ENCODE measurements at regions not wholly inside any gene's neighbourhood (a gene's known extent, or its start where the extent isn't known, plus 50 kb on each side); places are given as distances from the start of the nearest gene placed in this dataset.

DNA sequence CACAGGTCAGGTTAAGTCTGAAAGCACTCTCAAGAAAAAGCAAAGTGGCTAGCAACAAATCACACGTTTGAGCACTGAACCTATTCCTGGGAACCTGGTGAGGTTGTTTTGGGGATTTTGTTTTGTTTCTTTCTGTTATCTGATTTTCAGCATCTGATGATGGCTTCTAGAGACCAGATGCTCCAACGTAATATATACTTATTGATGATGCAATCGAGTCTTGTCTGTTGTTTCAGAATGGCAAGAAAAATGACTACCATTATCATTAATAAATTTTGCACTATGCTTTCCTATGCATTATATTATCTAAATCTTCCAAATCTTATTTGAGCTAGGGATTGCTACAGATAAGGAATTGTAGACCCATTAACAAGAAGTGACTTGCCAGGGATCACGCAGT is 312.3 kb upstream of the FAT3 start:
- H3K27ac ChIP-seq (ENCODE audit: low read length), result no peak overlapping the region
- no peaks in the 10 kb centered on the region for H3K4me1 Mint-ChIP-seq
- ChIA-PET CTCF (no interaction called here), POLR2A (no interaction called here)
- H3K27me3 Mint-ChIP-seq, result no peaks in the 10 kb centered on the region
- ATAC-seq (replicated peaks in 1 of 4), result no peak
- no CpG with 5 or more reads among the region's 4 CpGs for WGBS (ENCODE audit: insufficient coverage)
- H3K4me3 ChIP-seq (ENCODE audit: control insufficient read depth in 1 of 2, extremely low read depth in 1 of 2, low read length in 1 of 2), result no peak overlapping the region
- no peak overlapping the region for H3K27ac Mint-ChIP-seq
- H3K4me3 Mint-ChIP-seq, result no peak overlapping the region
- no peaks in the 10 kb centered on the region for H3K36me3 ChIP-seq (ENCODE audit: control insufficient read depth in 2 of 2, extremely low read depth in 1 of 2, insufficient read depth in 1 of 2, low read length in 1 of 2)
- no peaks in the 10 kb centered on the region for H3K9me3 ChIP-seq
- peaks cover 10 to 13% (median 13%) of the 10 kb centered on the region in 3 donors for H3K9me3 Mint-ChIP-seq
- no peaks in the 10 kb centered on the region for H3K36me3 Mint-ChIP-seq
- DNase-seq, result no peak
- no peaks in the 10 kb centered on the region for H3K27me3 ChIP-seq (replicated peaks in 1 of 2; ENCODE audit: control insufficient read depth in 2 of 2, extremely low read depth in 1 of 2, insufficient read depth in 2 of 2, low read length in 1 of 2)
- H3K4me1 ChIP-seq (ENCODE audit: control insufficient read depth in 1 of 2, extremely low read depth in 1 of 2, insufficient read depth in 2 of 2, low read length in 2 of 2), result no peaks in the 10 kb centered on the region

DNA sequence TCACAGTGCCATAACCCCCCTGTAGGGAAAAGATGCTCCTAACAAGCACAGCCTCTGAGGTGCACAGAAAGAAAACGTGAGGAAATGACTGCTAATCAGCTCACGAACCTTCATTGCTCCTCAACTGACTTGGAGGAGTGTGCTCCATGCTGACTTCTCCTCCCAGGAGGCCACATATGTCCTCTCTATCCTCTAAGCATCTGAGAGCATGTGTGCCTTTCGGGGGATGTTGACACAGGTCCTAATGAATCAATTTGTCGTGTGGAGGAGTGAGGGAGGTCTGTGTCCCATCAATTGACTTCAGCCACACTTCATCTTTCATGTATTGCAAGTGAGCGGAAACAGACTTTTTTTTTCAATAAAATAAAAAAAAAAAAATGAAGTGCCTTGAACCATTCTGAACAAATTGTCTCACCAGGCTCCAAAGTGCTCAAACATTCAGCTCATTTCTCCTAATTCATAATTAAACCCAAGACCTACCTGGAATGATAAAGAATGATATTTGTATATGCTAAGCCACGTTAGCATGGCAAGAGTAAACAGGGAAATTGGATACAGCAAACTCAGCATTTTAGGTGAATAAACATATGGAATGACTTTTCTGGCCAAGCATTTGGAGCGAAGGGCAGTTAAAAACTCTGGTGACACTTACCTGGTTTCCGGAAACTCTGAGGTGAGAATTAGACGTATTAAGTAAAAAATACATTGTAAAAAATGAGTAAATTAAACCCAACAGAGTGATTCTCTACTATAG is 317.6 kb upstream of the FAT3 start:
- Histone ChIP-seq H3K27ac (ENCODE audit: low read length) (no peak overlapping the region), H3K4me1 (ENCODE audit: control insufficient read depth in 1 of 2, extremely low read depth in 1 of 2, insufficient read depth in 2 of 2, low read length in 2 of 2) (no peaks in the 10 kb centered on the region), H3K36me3 (ENCODE audit: control insufficient read depth in 2 of 2, extremely low read depth in 1 of 2, insufficient read depth in 1 of 2, low read length in 1 of 2) (no peaks in the 10 kb centered on the region), H3K27me3 (replicated peaks in 1 of 2; ENCODE audit: control insufficient read depth in 2 of 2, extremely low read depth in 1 of 2, insufficient read depth in 2 of 2, low read length in 1 of 2) (no peaks in the 10 kb centered on the region), H3K9me3 (no peaks in the 10 kb centered on the region), H3K4me3 (ENCODE audit: control insufficient read depth in 1 of 2, extremely low read depth in 1 of 2, low read length in 1 of 2) (no peak overlapping the region)
- H3K36me3 Mint-ChIP-seq, result no peaks in the 10 kb centered on the region
- H3K9me3 Mint-ChIP-seq, result peaks cover 4 to 10% (median 6%) of the 10 kb centered on the region in 3 donors
- no peaks in the 10 kb centered on the region for H3K4me1 Mint-ChIP-seq
- ChIA-PET POLR2A (no interaction called here), CTCF (interaction anchor here in 1 of 2 donors (0.5 kb wide), 1 partner anchor 52 kb away, joined by 3 read pairs; no protein-coding TSS in a partner anchor)
- 20% methylated on average over 2 of the region's 9 CpGs for WGBS (ENCODE audit: insufficient coverage)
- H3K4me3 Mint-ChIP-seq, result no peak overlapping the region
- DNase-seq (no peak), ATAC-seq (replicated peaks in 1 of 4) (no peak)
- H3K27me3 Mint-ChIP-seq, result no peaks in the 10 kb centered on the region
- no peak overlapping the region for H3K27ac Mint-ChIP-seq

DNA sequence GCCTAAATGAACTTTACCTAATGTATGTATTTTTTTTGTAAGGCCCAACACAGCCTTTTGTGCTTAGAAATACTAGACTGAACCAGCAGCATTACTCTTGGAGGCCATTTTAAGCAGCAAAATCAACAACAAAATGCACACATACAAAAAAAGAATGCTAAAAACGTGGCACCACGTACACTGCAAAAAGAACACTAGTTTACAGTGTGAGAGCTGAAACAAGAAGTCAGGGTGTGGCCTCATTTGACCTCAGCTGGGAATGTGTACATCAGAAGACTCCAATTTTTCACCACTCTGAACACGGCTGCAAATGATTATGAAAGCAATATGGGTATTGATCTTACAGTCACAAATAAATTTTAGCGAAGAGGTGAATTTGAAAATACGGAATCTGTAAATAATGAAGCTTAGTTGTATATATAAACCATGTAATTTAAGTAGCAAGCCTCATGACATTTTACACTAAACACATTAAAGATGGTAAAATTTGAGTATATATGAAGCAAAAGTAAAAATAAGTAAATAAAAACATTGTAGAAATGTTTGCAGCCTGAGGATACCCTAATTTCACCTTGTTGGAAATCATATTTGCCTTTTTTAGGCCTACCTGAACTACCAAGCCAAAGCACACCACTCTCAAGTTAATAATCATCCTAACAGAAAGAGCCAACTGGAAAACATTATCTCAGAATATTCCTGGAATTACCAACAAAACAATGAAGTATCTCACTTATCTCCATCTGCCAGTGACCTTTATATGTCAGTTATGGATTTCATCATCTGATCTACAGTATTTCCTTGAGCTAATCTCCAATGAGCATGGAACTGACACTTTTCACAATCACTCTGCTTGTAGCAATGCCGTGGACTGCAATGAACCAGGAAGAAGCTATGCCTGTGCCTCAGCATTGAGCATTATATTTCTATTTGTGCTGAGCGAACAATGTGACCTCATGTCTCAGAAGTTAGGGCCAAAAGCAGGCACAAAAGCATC is 319.5 kb upstream of the FAT3 start:
- CTCF ChIA-PET, result no interaction called here
- no peaks in the 10 kb centered on the region for H3K4me1 Mint-ChIP-seq

DNA sequence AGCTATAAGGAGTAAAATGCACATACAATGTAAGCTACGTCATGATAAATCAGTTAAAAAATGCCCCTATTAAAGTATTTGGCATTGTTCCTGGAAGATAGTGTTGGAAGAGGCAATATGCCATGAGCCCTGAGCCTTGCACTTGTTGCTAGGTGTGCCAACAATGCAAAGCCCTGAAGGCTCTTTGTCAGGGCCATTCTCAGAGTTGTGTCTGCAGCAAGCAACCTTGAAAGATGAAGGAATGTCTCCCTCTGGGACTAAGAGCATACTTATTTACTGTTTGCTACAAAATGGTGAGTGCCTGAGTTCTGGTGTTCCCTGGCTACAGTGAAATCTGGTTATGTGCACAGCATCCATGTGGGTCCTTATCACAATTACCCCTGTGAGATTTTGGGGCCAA is 322.3 kb upstream of the FAT3 start:
- ChIA-PET CTCF (interaction anchor here in 1 of 2 donors (0.6 kb wide), 1 partner anchor 332 kb away, joined by 4 read pairs; no protein-coding TSS in a partner anchor), POLR2A (no interaction called here)
- no peaks in the 10 kb centered on the region for H3K4me1 ChIP-seq (ENCODE audit: control insufficient read depth in 1 of 2, extremely low read depth in 1 of 2, insufficient read depth in 2 of 2, low read length in 2 of 2)
- H3K4me1 Mint-ChIP-seq, result no peaks in the 10 kb centered on the region
- no peak for DNase-seq
- no peaks in the 10 kb centered on the region for H3K27me3 Mint-ChIP-seq
- no peaks in the 10 kb centered on the region for H3K36me3 Mint-ChIP-seq
- H3K9me3 ChIP-seq, result no peaks in the 10 kb centered on the region
- peaks cover 3 to 12% (median 4%) of the 10 kb centered on the region in 3 donors for H3K9me3 Mint-ChIP-seq
- H3K27ac Mint-ChIP-seq, result no peak overlapping the region
- no peaks in the 10 kb centered on the region for H3K36me3 ChIP-seq (ENCODE audit: control insufficient read depth in 2 of 2, extremely low read depth in 1 of 2, insufficient read depth in 1 of 2, low read length in 1 of 2)
- no peak for ATAC-seq (replicated peaks in 1 of 4)
- H3K4me3 Mint-ChIP-seq, result no peak overlapping the region
- no peak overlapping the region for H3K4me3 ChIP-seq (ENCODE audit: control insufficient read depth in 1 of 2, extremely low read depth in 1 of 2, low read length in 1 of 2)
- no peak overlapping the region for H3K27ac ChIP-seq (ENCODE audit: low read length)
- H3K27me3 ChIP-seq (replicated peaks in 1 of 2; ENCODE audit: control insufficient read depth in 2 of 2, extremely low read depth in 1 of 2, insufficient read depth in 2 of 2, low read length in 1 of 2), result no peaks in the 10 kb centered on the region
- no CpG with 5 or more reads among the region's 1 CpG for WGBS (ENCODE audit: insufficient coverage)

More for the DNA sequence above, 319.5 kb upstream of the FAT3 start:
- ATAC-seq (replicated peaks in 1 of 4) (no peak), DNase-seq (no peak)
- Histone ChIP-seq H3K27me3 (replicated peaks in 1 of 2; ENCODE audit: control insufficient read depth in 2 of 2, extremely low read depth in 1 of 2, insufficient read depth in 2 of 2, low read length in 1 of 2) (no peaks in the 10 kb centered on the region), H3K4me3 (ENCODE audit: control insufficient read depth in 1 of 2, extremely low read depth in 1 of 2, low read length in 1 of 2) (no peak overlapping the region), H3K27ac (ENCODE audit: low read length) (no peak overlapping the region), H3K36me3 (ENCODE audit: control insufficient read depth in 2 of 2, extremely low read depth in 1 of 2, insufficient read depth in 1 of 2, low read length in 1 of 2) (no peaks in the 10 kb centered on the region), H3K4me1 (ENCODE audit: control insufficient read depth in 1 of 2, extremely low read depth in 1 of 2, insufficient read depth in 2 of 2, low read length in 2 of 2) (no peaks in the 10 kb centered on the region), H3K9me3 (no peaks in the 10 kb centered on the region)
- POLR2A ChIA-PET, result no interaction called here
- Mint-ChIP-seq H3K27me3 (no peaks in the 10 kb centered on the region), H3K27ac (no peak overlapping the region), H3K4me3 (no peak overlapping the region), H3K36me3 (no peaks in the 10 kb centered on the region), H3K9me3 (peaks cover 4 to 11% (median 10%) of the 10 kb centered on the region in 3 donors)
- 71% methylated on average over 1 of the region's 7 CpGs for WGBS (ENCODE audit: insufficient coverage)

DNA sequence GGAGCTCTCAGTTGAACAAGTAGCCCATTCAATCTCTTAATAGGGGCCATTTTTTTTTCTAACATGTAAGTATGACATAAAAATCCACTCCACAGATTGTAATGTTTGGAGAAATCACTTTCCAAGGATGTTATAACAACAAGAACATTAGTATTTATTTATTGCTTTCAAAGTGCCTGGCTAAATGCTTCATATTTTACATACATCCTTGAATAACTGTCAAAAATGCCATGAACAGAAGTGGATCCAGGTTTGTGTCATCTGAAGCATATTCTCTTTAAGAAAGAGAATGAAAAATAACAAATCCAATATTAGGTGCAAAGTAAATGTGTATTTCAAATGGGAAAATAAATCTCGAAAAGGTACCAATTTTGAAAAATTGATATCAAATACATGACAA is 344.0 kb upstream of the FAT3 start:
- Histone ChIP-seq H3K36me3 (ENCODE audit: control insufficient read depth in 2 of 2, extremely low read depth in 1 of 2, insufficient read depth in 1 of 2, low read length in 1 of 2) (no peaks in the 10 kb centered on the region), H3K9me3 (no peaks in the 10 kb centered on the region), H3K27me3 (replicated peaks in 1 of 2; ENCODE audit: control insufficient read depth in 2 of 2, extremely low read depth in 1 of 2, insufficient read depth in 2 of 2, low read length in 1 of 2) (no peaks in the 10 kb centered on the region), H3K27ac (ENCODE audit: low read length) (no peak overlapping the region), H3K4me1 (ENCODE audit: control insufficient read depth in 1 of 2, extremely low read depth in 1 of 2, insufficient read depth in 2 of 2, low read length in 2 of 2) (no peaks in the 10 kb centered on the region), H3K4me3 (ENCODE audit: control insufficient read depth in 1 of 2, extremely low read depth in 1 of 2, low read length in 1 of 2) (no peak overlapping the region)
- CTCF ChIA-PET, result no interaction called here
- Mint-ChIP-seq H3K4me1 (no peaks in the 10 kb centered on the region), H3K27me3 (no peaks in the 10 kb centered on the region), H3K36me3 (no peaks in the 10 kb centered on the region), H3K4me3 (no peak overlapping the region), H3K9me3 (peaks cover 0 to 4% (median 4%) of the 10 kb centered on the region in 3 donors), H3K27ac (no peak overlapping the region)
- POLR2A ChIA-PET, result no interaction called here
- ATAC-seq (replicated peaks in 1 of 4), result no peak
- WGBS (ENCODE audit: insufficient coverage), result no CpG with 5 or more reads among the region's 1 CpG
- no peak for DNase-seq

DNA sequence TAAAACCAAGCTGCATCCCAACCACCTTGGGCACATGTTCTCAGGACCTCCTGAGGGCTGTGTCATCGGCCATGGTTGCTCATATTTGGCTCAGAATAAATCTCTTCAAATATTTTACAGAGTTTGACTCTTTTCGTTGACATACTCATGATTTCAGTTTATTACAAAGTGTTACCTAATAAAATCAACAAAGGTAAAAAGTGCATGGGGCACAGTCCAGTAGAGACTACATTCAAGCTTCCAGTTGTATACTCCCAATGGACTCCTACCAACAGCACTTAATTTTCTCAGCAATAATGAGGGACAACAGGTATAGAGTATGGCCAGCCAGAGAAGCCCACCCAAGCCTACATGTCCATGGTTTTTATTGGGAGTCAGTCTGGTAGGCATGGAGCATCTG is 347.9 kb upstream of the FAT3 start:
- POLR2A ChIA-PET, result no interaction called here
- H3K27me3 Mint-ChIP-seq, result no peaks in the 10 kb centered on the region
- DNase-seq (no peak), ATAC-seq (replicated peaks in 1 of 4) (no peak)
- H3K4me1 Mint-ChIP-seq, result no peaks in the 10 kb centered on the region
- Histone ChIP-seq H3K36me3 (ENCODE audit: control insufficient read depth in 2 of 2, extremely low read depth in 1 of 2, insufficient read depth in 1 of 2, low read length in 1 of 2) (no peaks in the 10 kb centered on the region), H3K4me1 (ENCODE audit: control insufficient read depth in 1 of 2, extremely low read depth in 1 of 2, insufficient read depth in 2 of 2, low read length in 2 of 2) (no peaks in the 10 kb centered on the region), H3K9me3 (no peaks in the 10 kb centered on the region), H3K27ac (ENCODE audit: low read length) (no peak overlapping the region), H3K4me3 (ENCODE audit: control insufficient read depth in 1 of 2, extremely low read depth in 1 of 2, low read length in 1 of 2) (no peak overlapping the region), H3K27me3 (replicated peaks in 1 of 2; ENCODE audit: control insufficient read depth in 2 of 2, extremely low read depth in 1 of 2, insufficient read depth in 2 of 2, low read length in 1 of 2) (no peaks in the 10 kb centered on the region)
- H3K27ac Mint-ChIP-seq, result no peak overlapping the region
- WGBS (ENCODE audit: insufficient coverage), result 25% methylated on average over 1 of the region's 2 CpGs
- no peak overlapping the region for H3K4me3 Mint-ChIP-seq
- H3K9me3 Mint-ChIP-seq, result peaks cover 2 to 4% (median 4%) of the 10 kb centered on the region in 3 donors
- no peaks in the 10 kb centered on the region for H3K36me3 Mint-ChIP-seq
- CTCF ChIA-PET, result no interaction called here
